ENCODE measurements at regions not wholly inside any gene's neighbourhood (a gene's known extent, or its start where the extent isn't known, plus 50 kb on each side); places are given as distances from the start of the nearest gene placed in this dataset.

- Mint-ChIP-seq H3K4me1 (ENCODE audit: low read depth in 2 of 2) (peaks cover 0 to 3% of the 10 kb centered on the region in 2 donors), H3K27me3 (peaks cover 31 to 45% of the 10 kb centered on the region in 2 donors), H3K4me3 (no peak overlapping the region), H3K9me3 (no peaks in the 10 kb centered on the region), H3K36me3 (ENCODE audit: insufficient read depth) (no peaks in the 10 kb centered on the region), H3K27ac (no peak overlapping the region)
- ATAC-seq (replicated peaks) (no peak), DNase-seq (no peak)
These were observed 165.8 kb downstream of the INSIG2 start for GRCh38 chr2:118254116-118254515.

GRCh38 chr2:118251427-118251826, 163.2 kb downstream of the INSIG2 start:
- Mint-ChIP-seq H3K4me3 (no peak overlapping the region), H3K27me3 (peaks cover 26% of the 10 kb centered on the region in 2 donors), H3K36me3 (ENCODE audit: insufficient read depth) (no peaks in the 10 kb centered on the region), H3K4me1 (ENCODE audit: low read depth in 2 of 2) (peaks cover 0 to 3% of the 10 kb centered on the region in 2 donors), H3K9me3 (no peaks in the 10 kb centered on the region), H3K27ac (no peak overlapping the region)
- no peak for DNase-seq
- ATAC-seq (replicated peaks), result no peak

- H3K4me3 Mint-ChIP-seq, result no peak overlapping the region
- H3K4me1 Mint-ChIP-seq (ENCODE audit: low read depth in 2 of 2), result peaks cover 0 to 3% of the 10 kb centered on the region in 2 donors
- no peaks in the 10 kb centered on the region for H3K36me3 Mint-ChIP-seq (ENCODE audit: insufficient read depth)
- H3K9me3 Mint-ChIP-seq, result no peaks in the 10 kb centered on the region
- no peak overlapping the region for H3K27ac Mint-ChIP-seq
- DNase-seq (no peak), ATAC-seq (replicated peaks) (no peak)
- peaks cover 16 to 17% of the 10 kb centered on the region in 2 donors for H3K27me3 Mint-ChIP-seq
These were observed 162.2 kb downstream of the INSIG2 start for GRCh38 chr2:118250463-118250862.

GRCh38 chr2:118250001-118250400, 161.7 kb downstream of the INSIG2 start:
- peaks cover 0 to 3% of the 10 kb centered on the region in 2 donors for H3K4me1 Mint-ChIP-seq (ENCODE audit: low read depth in 2 of 2)
- H3K4me3 Mint-ChIP-seq, result no peak overlapping the region
- H3K27ac Mint-ChIP-seq, result no peak overlapping the region
- peaks cover 12 to 16% of the 10 kb centered on the region in 2 donors for H3K27me3 Mint-ChIP-seq
- no peaks in the 10 kb centered on the region for H3K9me3 Mint-ChIP-seq
- DNase-seq (no peak), ATAC-seq (replicated peaks) (no peak)
- no peaks in the 10 kb centered on the region for H3K36me3 Mint-ChIP-seq (ENCODE audit: insufficient read depth)

GRCh38 chr2:118249531-118249930, 161.3 kb downstream of the INSIG2 start:
- DNase-seq (no peak), ATAC-seq (replicated peaks) (no peak)
- Mint-ChIP-seq H3K36me3 (ENCODE audit: insufficient read depth) (no peaks in the 10 kb centered on the region), H3K9me3 (no peaks in the 10 kb centered on the region), H3K4me1 (ENCODE audit: low read depth in 2 of 2) (peaks cover 0 to 3% of the 10 kb centered on the region in 2 donors), H3K27ac (no peak overlapping the region), H3K27me3 (peaks cover 11 to 18% of the 10 kb centered on the region in 2 donors), H3K4me3 (no peak overlapping the region)

GRCh38 chr2:118246726-118247125, 158.5 kb downstream of the INSIG2 start:
- H3K9me3 Mint-ChIP-seq, result no peaks in the 10 kb centered on the region
- H3K36me3 Mint-ChIP-seq (ENCODE audit: insufficient read depth), result no peaks in the 10 kb centered on the region
- DNase-seq (no peak), ATAC-seq (replicated peaks) (no peak)
- H3K4me3 Mint-ChIP-seq, result no peak overlapping the region
- peaks cover 0 to 3% of the 10 kb centered on the region in 2 donors for H3K4me1 Mint-ChIP-seq (ENCODE audit: low read depth in 2 of 2)
- no peak overlapping the region for H3K27ac Mint-ChIP-seq
- H3K27me3 Mint-ChIP-seq, result peaks cover 20 to 46% of the 10 kb centered on the region in 2 donors

- H3K4me1 Mint-ChIP-seq (ENCODE audit: low read depth in 2 of 2), result peaks cover 0 to 3% of the 10 kb centered on the region in 2 donors
- no peak overlapping the region for H3K4me3 Mint-ChIP-seq
- H3K9me3 Mint-ChIP-seq, result no peaks in the 10 kb centered on the region
- DNase-seq (no peak), ATAC-seq (replicated peaks) (no peak)
- peaks cover 20 to 53% of the 10 kb centered on the region in 2 donors for H3K27me3 Mint-ChIP-seq
- no peak overlapping the region for H3K27ac Mint-ChIP-seq
- H3K36me3 Mint-ChIP-seq (ENCODE audit: insufficient read depth), result no peaks in the 10 kb centered on the region
These were observed 157.8 kb downstream of the INSIG2 start for GRCh38 chr2:118246079-118246478.

- H3K36me3 Mint-ChIP-seq (ENCODE audit: insufficient read depth), result no peaks in the 10 kb centered on the region
- H3K9me3 Mint-ChIP-seq, result no peaks in the 10 kb centered on the region
- no peaks in the 10 kb centered on the region for H3K4me1 Mint-ChIP-seq (ENCODE audit: low read depth in 2 of 2)
- no peak overlapping the region for H3K27ac Mint-ChIP-seq
- DNase-seq (no peak), ATAC-seq (replicated peaks) (no peak)
- H3K27me3 Mint-ChIP-seq, result peaks cover 23 to 54% of the 10 kb centered on the region in 2 donors
- H3K4me3 Mint-ChIP-seq, result no peak overlapping the region
These were observed 156.4 kb downstream of the INSIG2 start for GRCh38 chr2:118244686-118245085.

- H3K9me3 Mint-ChIP-seq, result no peaks in the 10 kb centered on the region
- H3K27me3 Mint-ChIP-seq, result peaks cover 27 to 63% of the 10 kb centered on the region in 2 donors
- no peak overlapping the region for H3K4me3 Mint-ChIP-seq
- ATAC-seq (replicated peaks) (no peak), DNase-seq (no peak)
- no peak overlapping the region for H3K27ac Mint-ChIP-seq
- no peaks in the 10 kb centered on the region for H3K4me1 Mint-ChIP-seq (ENCODE audit: low read depth in 2 of 2)
- no peaks in the 10 kb centered on the region for H3K36me3 Mint-ChIP-seq (ENCODE audit: insufficient read depth)
These were observed 154.8 kb downstream of the INSIG2 start for GRCh38 chr2:118243031-118243430.

- Mint-ChIP-seq H3K4me1 (ENCODE audit: low read depth in 2 of 2) (no peaks in the 10 kb centered on the region), H3K36me3 (ENCODE audit: insufficient read depth) (no peaks in the 10 kb centered on the region), H3K9me3 (no peaks in the 10 kb centered on the region), H3K4me3 (no peak overlapping the region), H3K27ac (no peak overlapping the region), H3K27me3 (peaks cover 29 to 72% of the 10 kb centered on the region in 2 donors)
- DNase-seq, result no peak
- ATAC-seq (replicated peaks), result no peak
These were observed 153.9 kb downstream of the INSIG2 start for GRCh38 chr2:118242216-118242615.

GRCh38 chr2:118241128-118241527, 152.9 kb downstream of the INSIG2 start:
- Mint-ChIP-seq H3K27ac (no peak overlapping the region), H3K36me3 (ENCODE audit: insufficient read depth) (no peaks in the 10 kb centered on the region), H3K4me1 (ENCODE audit: low read depth in 2 of 2) (no peaks in the 10 kb centered on the region), H3K9me3 (no peaks in the 10 kb centered on the region), H3K4me3 (no peak overlapping the region), H3K27me3 (peaks cover 32 to 76% of the 10 kb centered on the region in 2 donors)
- DNase-seq (no peak), ATAC-seq (replicated peaks) (no peak)

- H3K36me3 Mint-ChIP-seq (ENCODE audit: insufficient read depth), result no peaks in the 10 kb centered on the region
- no peak overlapping the region for H3K27ac Mint-ChIP-seq
- H3K4me3 Mint-ChIP-seq, result no peak overlapping the region
- no peaks in the 10 kb centered on the region for H3K4me1 Mint-ChIP-seq (ENCODE audit: low read depth in 2 of 2)
- no peaks in the 10 kb centered on the region for H3K9me3 Mint-ChIP-seq
- peaks cover 32 to 75% of the 10 kb centered on the region in 2 donors for H3K27me3 Mint-ChIP-seq
- no peak for DNase-seq
- ATAC-seq (replicated peaks), result no peak
These were observed 152.0 kb downstream of the INSIG2 start for GRCh38 chr2:118240276-118240675.

GRCh38 chr2:118239284-118239683, 151.0 kb downstream of the INSIG2 start:
- no peak for ATAC-seq (replicated peaks)
- no peak for DNase-seq
- Mint-ChIP-seq H3K27ac (no peak overlapping the region), H3K4me3 (no peak overlapping the region), H3K4me1 (ENCODE audit: low read depth in 2 of 2) (no peaks in the 10 kb centered on the region), H3K27me3 (peaks cover 32 to 65% of the 10 kb centered on the region in 2 donors), H3K36me3 (ENCODE audit: insufficient read depth) (no peaks in the 10 kb centered on the region), H3K9me3 (no peaks in the 10 kb centered on the region)

- Mint-ChIP-seq H3K4me3 (no peak overlapping the region), H3K27me3 (peaks cover 30 to 55% of the 10 kb centered on the region in 2 donors), H3K36me3 (ENCODE audit: insufficient read depth) (no peaks in the 10 kb centered on the region), H3K27ac (no peak overlapping the region), H3K9me3 (no peaks in the 10 kb centered on the region), H3K4me1 (ENCODE audit: low read depth in 2 of 2) (no peaks in the 10 kb centered on the region)
- no peak for DNase-seq
- ATAC-seq (replicated peaks), result no peak
These were observed 149.2 kb downstream of the INSIG2 start for GRCh38 chr2:118237451-118237850.

GRCh38 chr2:118232796-118233195, 144.5 kb downstream of the INSIG2 start:
- Mint-ChIP-seq H3K4me1 (ENCODE audit: low read depth in 2 of 2) (no peaks in the 10 kb centered on the region), H3K27me3 (peaks cover 32 to 47% of the 10 kb centered on the region in 2 donors), H3K36me3 (ENCODE audit: insufficient read depth) (no peaks in the 10 kb centered on the region), H3K4me3 (no peak overlapping the region), H3K9me3 (no peaks in the 10 kb centered on the region), H3K27ac (no peak overlapping the region)
- ATAC-seq (replicated peaks) (no peak), DNase-seq (no peak)

Data from effector memory CD8-positive, alpha-beta T cell (primary cell).